ENCODE measurements at regions not wholly inside any gene's neighbourhood (a gene's known extent, or its start where the extent isn't known, plus 50 kb on each side); places are given as distances from the start of the nearest gene placed in this dataset.

- no peak for TF ChIP-seq CTCF (IDR thresholded peaks at IDR 0.05; ENCODE audit: low read depth, low read length)
- no peak for DNase-seq (ENCODE audit: low read depth, low spot score)
- Histone ChIP-seq H3K27me3 (ENCODE audit: control insufficient read depth, insufficient read depth, low read length) (peaks cover 35% of the 10 kb centered on the region), H3K9me3 (ENCODE audit: control insufficient read depth, insufficient read depth, low read length) (no peaks in the 10 kb centered on the region; the same call in 1 of the 2 replicates), H3K4me3 (ENCODE audit: low read depth, low read length) (no peak overlapping the region), H3K27ac (ENCODE audit: low read depth, low read length) (no peak overlapping the region)
- POLR2A ChIA-PET = no interaction called here
- CTCF ChIA-PET = interaction anchor here (0.6 kb wide), 1 partner anchor 40 kb away, joined by 3 read pairs; no protein-coding TSS in a partner anchor
Observed at GRCh38 chr15:29573197-29573838, 248.9 kb downstream of the TJP1 start.

GRCh38 chr15:29571792-29572431 is 250.4 kb downstream of the TJP1 start:
- no peak for TF ChIP-seq CTCF (IDR thresholded peaks at IDR 0.05; ENCODE audit: low read depth, low read length)
- POLR2A ChIA-PET = no interaction called here
- Histone ChIP-seq H3K4me3 (ENCODE audit: low read depth, low read length) (no peak overlapping the region), H3K9me3 (ENCODE audit: control insufficient read depth, insufficient read depth, low read length) (no peaks in the 10 kb centered on the region; the same call in 1 of the 2 replicates), H3K27me3 (ENCODE audit: control insufficient read depth, insufficient read depth, low read length) (peaks cover 43% of the 10 kb centered on the region), H3K27ac (ENCODE audit: low read depth, low read length) (no peak overlapping the region)
- no peak for DNase-seq (ENCODE audit: low read depth, low spot score)
- CTCF ChIA-PET = no interaction called here

GRCh38 chr15:29570948-29571791 is 251.1 kb downstream of the TJP1 start:
- POLR2A ChIA-PET = interaction anchor here (0.6 kb wide), 1 partner anchor 258 kb away, joined by 3 read pairs; no protein-coding TSS in a partner anchor
- Histone ChIP-seq H3K4me3 (ENCODE audit: low read depth, low read length) (peak overlapping the region; percentile 4; the same call in 1 of the 2 replicates), H3K27ac (ENCODE audit: low read depth, low read length) (no peak overlapping the region), H3K9me3 (ENCODE audit: control insufficient read depth, insufficient read depth, low read length) (no peaks in the 10 kb centered on the region; the same call in 1 of the 2 replicates), H3K27me3 (ENCODE audit: control insufficient read depth, insufficient read depth, low read length) (peaks cover 43% of the 10 kb centered on the region)
- CTCF ChIA-PET = no interaction called here
- DNase-seq (ENCODE audit: low read depth, low spot score) = no peak
- TF ChIP-seq CTCF (IDR thresholded peaks at IDR 0.05; ENCODE audit: low read depth, low read length) = no peak

- H3K27me3 ChIP-seq (ENCODE audit: control insufficient read depth, insufficient read depth, low read length) = peaks cover 43% of the 10 kb centered on the region
- CTCF ChIA-PET = no interaction called here
- H3K27ac ChIP-seq (ENCODE audit: low read depth, low read length) = no peak overlapping the region
- no peaks in the 10 kb centered on the region; the same call in 1 of the 2 replicates for H3K9me3 ChIP-seq (ENCODE audit: control insufficient read depth, insufficient read depth, low read length)
- peak overlapping the region; percentile 40; the same call in 1 of the 2 replicates for H3K4me3 ChIP-seq (ENCODE audit: low read depth, low read length)
- no peak for TF ChIP-seq CTCF (IDR thresholded peaks at IDR 0.05; ENCODE audit: low read depth, low read length)
- POLR2A ChIA-PET = interaction anchor here (0.6 kb wide), 1 partner anchor 259 kb away, joined by 3 read pairs; no protein-coding TSS in a partner anchor
- DNase-seq (ENCODE audit: low read depth, low spot score) = no peak
Observed at GRCh38 chr15:29570121-29570947, 251.9 kb downstream of the TJP1 start.
